BE2C (cell line): ENCODE measurements at regions not wholly inside any gene's neighbourhood (a gene's known extent, or its start where the extent isn't known, plus 50 kb on each side); places are given as distances from the start of the nearest gene placed in this dataset.

Experiments
- DNase-seq: peaks from one replicate; pipeline ENCODE4 v3.0.0-alpha.2; 2020
- H3K27me3 ChIP-seq: fragments of 250-450 bp; sonication (Bioruptor Pico); 2 replicates; pipeline ENCODE4 v1.5.1; 2020; ENCODE audit warnings: mild to moderate bottlenecking
- H3K36me3 ChIP-seq: fragments of 250-450 bp; sonication (Bioruptor Pico); 2 replicates; pipeline ENCODE4 v1.5.1; 2020; ENCODE audit warnings: mild to moderate bottlenecking
- H3K4me1 ChIP-seq: fragments of 250-450 bp; sonication (Bioruptor Pico); 2 replicates; pipeline ENCODE4 v1.5.1; 2020
- H3K4me3 ChIP-seq: 2 replicates; pipeline ENCODE4 v1.5.1; 2011; ENCODE audit warnings: low read depth, low read length
- H3K9me3 ChIP-seq: fragments of 250-450 bp; sonication (Bioruptor Pico); 2 replicates; pipeline ENCODE4 v1.5.1; 2020
- TF ChIP-seq, protein P1 (sequence below): IDR thresholded peaks from 2 replicates; pipeline ENCODE4 v1.5.1; 2012; ENCODE audit warnings: mild to moderate bottlenecking, low read depth, low read length

DNA sequence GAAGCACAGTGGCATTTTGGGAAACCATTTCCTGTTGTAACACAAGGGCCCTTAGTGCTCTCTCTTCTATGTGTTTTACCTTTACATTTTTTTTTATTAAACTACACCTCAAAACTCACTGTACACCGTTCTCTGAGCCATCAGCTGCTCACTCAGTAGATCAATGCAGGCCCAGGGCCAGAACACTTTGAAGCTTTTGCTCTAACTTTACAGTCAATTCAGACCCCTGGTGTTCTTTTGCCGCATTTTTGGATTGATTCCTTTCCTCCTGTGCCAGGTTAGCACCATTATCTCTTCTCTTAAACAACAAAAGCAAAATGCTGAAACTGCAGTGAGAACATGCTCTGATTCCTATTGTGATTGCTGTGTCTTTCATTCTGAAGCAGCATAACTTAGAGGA, 269.8 kb upstream of the RGMB start:
- no peaks in the 10 kb centered on the region for H3K36me3 ChIP-seq
- no peaks in the 10 kb centered on the region for H3K27me3 ChIP-seq
- no peak overlapping the region for H3K4me3 ChIP-seq
- DNase-seq: no peak
- no peaks in the 10 kb centered on the region for H3K4me1 ChIP-seq
- H3K9me3 ChIP-seq: no peaks in the 10 kb centered on the region
- TF ChIP-seq, protein P1, sequence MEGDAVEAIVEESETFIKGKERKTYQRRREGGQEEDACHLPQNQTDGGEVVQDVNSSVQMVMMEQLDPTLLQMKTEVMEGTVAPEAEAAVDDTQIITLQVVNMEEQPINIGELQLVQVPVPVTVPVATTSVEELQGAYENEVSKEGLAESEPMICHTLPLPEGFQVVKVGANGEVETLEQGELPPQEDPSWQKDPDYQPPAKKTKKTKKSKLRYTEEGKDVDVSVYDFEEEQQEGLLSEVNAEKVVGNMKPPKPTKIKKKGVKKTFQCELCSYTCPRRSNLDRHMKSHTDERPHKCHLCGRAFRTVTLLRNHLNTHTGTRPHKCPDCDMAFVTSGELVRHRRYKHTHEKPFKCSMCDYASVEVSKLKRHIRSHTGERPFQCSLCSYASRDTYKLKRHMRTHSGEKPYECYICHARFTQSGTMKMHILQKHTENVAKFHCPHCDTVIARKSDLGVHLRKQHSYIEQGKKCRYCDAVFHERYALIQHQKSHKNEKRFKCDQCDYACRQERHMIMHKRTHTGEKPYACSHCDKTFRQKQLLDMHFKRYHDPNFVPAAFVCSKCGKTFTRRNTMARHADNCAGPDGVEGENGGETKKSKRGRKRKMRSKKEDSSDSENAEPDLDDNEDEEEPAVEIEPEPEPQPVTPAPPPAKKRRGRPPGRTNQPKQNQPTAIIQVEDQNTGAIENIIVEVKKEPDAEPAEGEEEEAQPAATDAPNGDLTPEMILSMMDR: no peak

DNA sequence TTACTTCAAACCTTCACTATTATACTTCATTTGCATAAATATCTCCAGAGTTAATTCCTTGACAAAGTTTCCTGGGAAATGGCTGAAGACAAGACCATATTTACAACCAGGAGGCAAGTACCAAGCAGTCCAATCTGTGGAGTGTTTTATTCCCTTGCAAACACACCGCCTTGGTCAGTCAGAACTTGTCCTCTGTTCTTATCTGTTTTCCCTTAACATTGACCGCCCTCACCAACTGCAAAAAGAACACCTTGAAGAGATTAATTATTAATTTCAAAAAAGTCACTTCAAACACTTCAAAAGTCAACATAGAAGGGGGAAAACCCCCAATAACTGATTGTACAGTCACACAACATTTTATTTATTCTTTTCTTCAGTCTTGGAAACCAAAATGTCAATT, 269.0 kb upstream of the RGMB start:
- Histone ChIP-seq H3K4me3 (no peak overlapping the region), H3K4me1 (no peaks in the 10 kb centered on the region), H3K36me3 (no peaks in the 10 kb centered on the region), H3K9me3 (no peaks in the 10 kb centered on the region), H3K27me3 (no peaks in the 10 kb centered on the region)
- TF ChIP-seq, protein P1: no peak
- DNase-seq: no peak

DNA sequence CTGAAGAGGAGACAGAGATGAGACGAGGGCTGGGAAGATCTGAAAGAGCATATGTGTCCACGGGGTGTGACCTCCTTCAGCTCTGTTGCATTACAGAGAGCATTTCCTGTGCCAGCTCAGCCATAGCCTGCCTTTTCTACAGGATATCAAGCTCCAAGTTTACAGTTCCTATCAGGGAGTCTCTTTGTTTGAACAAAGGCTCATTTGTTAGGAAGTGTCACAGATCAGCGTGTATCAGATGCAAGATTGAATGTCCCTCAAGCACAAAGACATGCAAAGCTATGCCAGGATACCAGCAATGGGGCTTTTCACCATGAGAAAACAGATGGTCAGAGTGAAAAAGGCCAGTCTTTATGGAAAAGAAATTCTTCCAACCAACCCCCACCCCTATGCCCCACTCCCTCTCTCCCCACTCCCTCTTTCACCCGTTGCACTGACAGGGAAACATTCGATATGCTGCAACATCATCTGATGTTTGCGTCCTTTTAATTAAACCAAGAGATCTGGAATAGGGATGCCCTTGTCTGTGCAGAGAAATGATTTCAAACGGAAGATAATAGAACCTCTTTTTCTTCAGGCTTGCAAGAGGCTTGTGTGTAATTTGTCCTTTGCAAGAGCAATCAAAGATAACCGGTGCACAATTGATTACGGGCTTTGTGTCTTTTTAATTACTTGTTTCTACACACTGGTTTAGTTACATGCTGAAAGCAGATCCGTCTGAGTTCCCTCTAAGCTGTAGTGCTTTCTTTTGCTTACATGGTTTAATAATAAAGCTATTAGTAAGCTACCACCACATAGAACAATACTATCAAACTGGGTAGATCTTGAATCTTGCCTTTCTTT, 263.1 kb upstream of the RGMB start:
- H3K4me1 ChIP-seq: no peaks in the 10 kb centered on the region
- no peaks in the 10 kb centered on the region for H3K27me3 ChIP-seq
- TF ChIP-seq, protein P1: no peak
- H3K36me3 ChIP-seq: no peaks in the 10 kb centered on the region
- DNase-seq: no peak
- no peak overlapping the region for H3K4me3 ChIP-seq
- no peaks in the 10 kb centered on the region for H3K9me3 ChIP-seq

DNA sequence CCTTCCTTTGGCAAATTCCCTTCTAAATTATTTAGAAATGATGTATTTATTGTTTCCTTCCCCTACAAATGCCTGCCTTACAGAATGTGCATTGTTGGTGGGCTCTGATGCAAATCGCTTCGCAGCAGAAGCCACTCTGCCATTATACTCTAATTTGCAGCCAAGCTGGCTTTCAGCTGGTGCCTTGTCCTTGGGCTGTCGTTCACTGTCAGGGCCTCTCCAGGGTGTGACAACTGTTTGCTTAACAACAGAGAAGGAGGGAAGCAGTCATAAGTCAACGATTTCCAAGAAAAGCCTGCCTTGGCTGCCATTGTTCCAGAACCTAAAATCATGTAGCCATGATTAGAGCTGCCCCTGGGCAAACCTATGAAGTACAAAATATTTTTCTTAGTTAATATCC, 260.1 kb upstream of the RGMB start:
- no peak for DNase-seq
- no peaks in the 10 kb centered on the region for H3K36me3 ChIP-seq
- no peaks in the 10 kb centered on the region for H3K9me3 ChIP-seq
- no peaks in the 10 kb centered on the region for H3K27me3 ChIP-seq
- TF ChIP-seq, protein P1: no peak
- H3K4me3 ChIP-seq: no peak overlapping the region
- no peaks in the 10 kb centered on the region for H3K4me1 ChIP-seq

DNA sequence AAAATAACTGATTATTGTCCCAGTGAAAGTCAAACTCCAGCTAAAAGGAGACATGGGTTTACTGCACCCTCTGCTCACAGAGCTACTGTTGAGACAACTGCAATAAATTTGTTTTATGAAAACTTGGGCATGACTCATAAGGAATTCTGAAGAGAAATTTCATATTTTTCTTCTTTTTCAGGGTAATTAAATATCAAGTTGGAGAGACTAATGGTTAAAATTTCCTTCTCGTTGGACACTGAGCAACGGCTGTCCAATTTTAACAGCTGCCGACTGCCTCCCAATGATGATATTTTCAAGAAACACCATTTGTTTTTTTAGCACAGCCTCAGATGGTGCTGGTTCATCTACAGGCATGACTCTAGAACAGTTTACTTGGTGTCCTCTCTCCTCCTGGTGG, 259.2 kb upstream of the RGMB start:
- Histone ChIP-seq H3K4me1 (no peaks in the 10 kb centered on the region), H3K4me3 (no peak overlapping the region), H3K27me3 (no peaks in the 10 kb centered on the region), H3K36me3 (no peaks in the 10 kb centered on the region), H3K9me3 (no peaks in the 10 kb centered on the region)
- no peak for DNase-seq
- TF ChIP-seq, protein P1: no peak

DNA sequence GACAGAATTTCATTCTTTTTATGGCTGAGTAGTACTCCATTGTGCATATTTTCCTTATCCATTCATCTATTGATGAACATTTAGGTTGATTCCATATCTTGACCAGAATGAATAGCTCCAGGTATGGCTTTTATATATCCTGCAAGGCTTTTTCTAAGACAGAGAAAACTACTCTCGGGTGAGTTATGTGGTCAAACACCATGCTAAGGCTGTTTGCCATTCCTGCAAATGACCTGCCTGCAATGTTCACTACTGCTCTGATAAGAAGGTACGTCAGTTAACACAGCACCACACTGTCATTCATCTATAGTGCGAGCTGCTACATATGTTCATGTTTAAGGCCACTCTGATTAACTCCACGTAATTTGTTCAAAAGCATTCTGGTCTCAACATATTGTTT, 256.8 kb upstream of the RGMB start:
- no peak for DNase-seq
- Histone ChIP-seq H3K4me3 (no peak overlapping the region), H3K4me1 (no peaks in the 10 kb centered on the region), H3K36me3 (no peaks in the 10 kb centered on the region), H3K9me3 (no peaks in the 10 kb centered on the region), H3K27me3 (no peaks in the 10 kb centered on the region; the same call in 1 of the 2 replicates)
- TF ChIP-seq, protein P1: no peak
